GM12878 (cell line): ENCODE measurements at regions not wholly inside any gene's neighbourhood (a gene's known extent, or its start where the extent isn't known, plus 50 kb on each side); places are given as distances from the start of the nearest gene placed in this dataset.

Experiments used
- ATAC-seq: fragments of 200-7000 bp; cut with Tn5 transposase; 3 replicates; pipeline ENCODE4 v1.9.1; 2020; ENCODE audit warnings: mild to moderate bottlenecking, moderate library complexity
- BruUV-seq: library from RNA; stranded (reverse); fragments of 400-500 nt; replicated peaks from 2 replicates; lab custom pipeline; 2021; lab: Mats Ljungman, UMichigan
- CTCF ChIA-PET: fragments of 300-600 bp; sonication (Branson Sonifier 250); formaldehyde crosslinking; extraction: SDS; loops from one replicate; lab custom pipeline; 2021; ENCODE audit warnings: inconsistent platforms; lab: Yijun Ruan, JAX
- POLR2A ChIA-PET: fragments of 350-600 bp; formaldehyde crosslinking; extraction: SDS; loops from one replicate; lab custom pipeline; 2021; ENCODE audit warnings: inconsistent platforms; lab: Charles Lee
- RAD21 ChIA-PET: fragments of 300-600 bp; sonication (Branson Sonifier 250); formaldehyde crosslinking; loops from one replicate; lab custom pipeline; 2023; ENCODE audit warnings: antibody characterized with exemption; ENCODE audit not compliant: unreplicated experiment; lab: Charles Lee
- SMC1A ChIA-PET: fragments of 300-600 bp; sonication (Branson Sonifier 250); formaldehyde crosslinking; loops from one replicate; lab custom pipeline; 2023; ENCODE audit not compliant: unreplicated experiment, uncharacterized antibody; lab: Charles Lee
- DNase-seq: peaks from one replicate; pipeline ENCODE4 v3.0.0-alpha.2; 2011; ENCODE audit warnings: low read depth, low spot score
- FAIRE-seq: peaks from 3 replicates; lab custom pipeline; 2011; peaks lifted over from hg19 to GRCh38; lab: Jason Lieb, UNC
- H2AFZ ChIP-seq: 2 replicates; pipeline ENCODE4 v1.6.0; 2011; ENCODE audit warnings: low read depth, low read length, control low read depth; ENCODE audit not compliant: control insufficient read depth
- H3K27ac ChIP-seq: 2 replicates; pipeline ENCODE4 v1.5.1; 2011; ENCODE audit warnings: control low read depth; ENCODE audit not compliant: control insufficient read depth, insufficient read depth
- H3K27me3 ChIP-seq, 2 experiments: replicated peaks in 1 of 2; 2 replicates each; pipeline versions ENCODE4 v1.6.0 to v1.6.1; 2011; ENCODE audit warnings: low read length in 1 of 2; ENCODE audit not compliant: control insufficient read depth in 2 of 2, insufficient read depth in 2 of 2
- H3K36me3 ChIP-seq, 2 experiments: 2 replicates each; pipeline ENCODE4 v1.5.1; 2011; ENCODE audit warnings: low read length in 1 of 2; ENCODE audit not compliant: control insufficient read depth in 2 of 2, insufficient read depth in 2 of 2
- H3K4me1 ChIP-seq: 2 replicates; pipeline ENCODE4 v1.6.1; 2011; ENCODE audit warnings: mild to moderate bottlenecking, low read length, moderate library complexity, mixed read lengths; ENCODE audit not compliant: control insufficient read depth, insufficient read depth
- H3K4me2 ChIP-seq: 2 replicates; pipeline ENCODE4 v1.6.0; 2011; ENCODE audit warnings: control low read depth; ENCODE audit not compliant: control insufficient read depth, insufficient read depth
- H3K4me3 ChIP-seq: fragments of 200-600 bp; sonication (generic); 2 replicates; pipeline ENCODE4 v1.5.1; 2016
- H3K79me2 ChIP-seq: 2 replicates; pipeline ENCODE4 v1.6.0; 2011; ENCODE audit warnings: low read length; ENCODE audit not compliant: control insufficient read depth, insufficient read depth
- H3K9ac ChIP-seq: 2 replicates; pipeline ENCODE4 v1.8.0; 2011; ENCODE audit warnings: low read length, control low read depth, mixed read lengths; ENCODE audit not compliant: control insufficient read depth, insufficient read depth
- H3K9me3 ChIP-seq: replicated peaks from 3 replicates; pipeline ENCODE4 v1.5.1; 2011; ENCODE audit warnings: mild to moderate bottlenecking, low read length; ENCODE audit not compliant: control insufficient read depth, insufficient read depth
- H4K20me1 ChIP-seq: 2 replicates; pipeline ENCODE4 v1.6.0; 2011; ENCODE audit not compliant: control insufficient read depth, insufficient read depth
- CBX5 ChIP-seq: sonication (generic); IDR thresholded peaks from 2 replicates; pipeline ENCODE4 v1.6.1; 2016; ENCODE audit warnings: low read depth, moderate library complexity, mild to moderate bottlenecking, inconsistent platforms
- CREM ChIP-seq: IDR thresholded peaks from 2 replicates; pipeline ENCODE4 v1.6.1; 2014; ENCODE audit warnings: antibody characterized with exemption, low read depth
- NFXL1 ChIP-seq: fragments of 450-650 bp; IDR thresholded peaks from 2 replicates; pipeline ENCODE4 v1.6.1; 2017; ENCODE audit warnings: antibody characterized with exemption, mild to moderate bottlenecking, borderline replicate concordance
- ZNF274 ChIP-seq: IDR thresholded peaks from one replicate; pipeline ENCODE4 v1.8.0; 2011; ENCODE audit not compliant: insufficient read length, insufficient read depth
- WGBS: methylation state at CpG from one replicate; pipeline ENCODE4 v1.1.6; 2016; ENCODE audit warnings: low lambda C conversion rate; ENCODE audit not compliant: insufficient replicate concordance, insufficient coverage; ENCODE audit errors: missing lambda C conversion rate; 5-methylcytosine and 5-hydroxymethylcytosine counted together
- in situ Hi-C: fragments of 300-500 bp; cut with MboI; formaldehyde crosslinking; loops from 9 replicates; pipeline ENCODE4 v1.14.3; 2018; ENCODE audit warnings: mixed read lengths
- intact Hi-C: fragments of 100-400 bp; cut with micrococcal nuclease; formaldehyde crosslinking; loops from one replicate; pipeline ENCODE4 v1.14.2; 2022; ENCODE audit not compliant: unreplicated experiment
- TF ChIP-seq, protein P1 (sequence below): fragments of 450-650 bp; conservative IDR thresholded peaks from 2 replicates; pipeline ENCODE4 v1.6.1; 2017; ENCODE audit warnings: mild to moderate bottlenecking, moderate library complexity
- TF ChIP-seq, protein P2 (sequence below): IDR thresholded peaks from 2 replicates; pipeline ENCODE4 v1.6.1; 2011; ENCODE audit warnings: borderline replicate concordance, low read depth, mild to moderate bottlenecking, moderate library complexity, mixed read lengths, low read length; ENCODE audit not compliant: insufficient read depth; ENCODE audit errors: extremely low read length
- TF ChIP-seq, protein P3 (sequence below): IDR thresholded peaks from 2 replicates; pipeline ENCODE4 v1.6.1; 2012; ENCODE audit warnings: low read depth, low read length, improper control_type of control experiment
- TF ChIP-seq, protein P4 (sequence below): fragments of 450-650 bp; IDR thresholded peaks from 2 replicates; pipeline ENCODE4 v1.6.1; 2016; ENCODE audit warnings: mild to moderate bottlenecking

- no peak for TF ChIP-seq ZNF274
- no peak for TF ChIP-seq NFXL1
These were observed 695.6 kb downstream of the MCTP2 start (continued) for GRCh38 chr15:94927003-94927402.

DNA sequence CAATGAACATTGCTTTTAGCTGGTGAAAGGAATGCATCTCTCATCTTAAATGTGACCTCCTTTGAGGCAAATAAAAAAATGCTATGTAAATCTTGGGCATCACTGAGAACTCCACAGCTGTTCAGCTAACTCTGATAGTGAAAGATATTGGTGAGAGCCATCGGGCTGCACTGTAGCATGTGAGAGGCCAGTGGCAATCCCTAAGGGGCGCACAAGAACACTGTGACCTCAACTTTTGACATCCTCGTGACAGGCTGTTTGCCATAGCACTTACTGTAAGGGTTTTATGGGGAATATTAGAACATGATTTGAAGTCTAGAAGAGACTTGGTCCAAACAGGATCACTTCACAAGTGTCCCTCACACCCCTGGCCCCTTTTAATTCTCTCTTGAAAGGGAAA, 697.9 kb downstream of the MCTP2 start:
- Histone ChIP-seq H3K27me3 (no peaks in the 10 kb centered on the region), H4K20me1 (no peaks in the 10 kb centered on the region)
- FAIRE-seq = no peak
- TF ChIP-seq, protein P1, sequence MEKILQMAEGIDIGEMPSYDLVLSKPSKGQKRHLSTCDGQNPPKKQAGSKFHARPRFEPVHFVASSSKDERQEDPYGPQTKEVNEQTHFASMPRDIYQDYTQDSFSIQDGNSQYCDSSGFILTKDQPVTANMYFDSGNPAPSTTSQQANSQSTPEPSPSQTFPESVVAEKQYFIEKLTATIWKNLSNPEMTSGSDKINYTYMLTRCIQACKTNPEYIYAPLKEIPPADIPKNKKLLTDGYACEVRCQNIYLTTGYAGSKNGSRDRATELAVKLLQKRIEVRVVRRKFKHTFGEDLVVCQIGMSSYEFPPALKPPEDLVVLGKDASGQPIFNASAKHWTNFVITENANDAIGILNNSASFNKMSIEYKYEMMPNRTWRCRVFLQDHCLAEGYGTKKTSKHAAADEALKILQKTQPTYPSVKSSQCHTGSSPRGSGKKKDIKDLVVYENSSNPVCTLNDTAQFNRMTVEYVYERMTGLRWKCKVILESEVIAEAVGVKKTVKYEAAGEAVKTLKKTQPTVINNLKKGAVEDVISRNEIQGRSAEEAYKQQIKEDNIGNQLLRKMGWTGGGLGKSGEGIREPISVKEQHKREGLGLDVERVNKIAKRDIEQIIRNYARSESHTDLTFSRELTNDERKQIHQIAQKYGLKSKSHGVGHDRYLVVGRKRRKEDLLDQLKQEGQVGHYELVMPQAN = no peak
- TF ChIP-seq CREM (no peak), CBX5 (no peak)
- TF ChIP-seq, protein P2, sequence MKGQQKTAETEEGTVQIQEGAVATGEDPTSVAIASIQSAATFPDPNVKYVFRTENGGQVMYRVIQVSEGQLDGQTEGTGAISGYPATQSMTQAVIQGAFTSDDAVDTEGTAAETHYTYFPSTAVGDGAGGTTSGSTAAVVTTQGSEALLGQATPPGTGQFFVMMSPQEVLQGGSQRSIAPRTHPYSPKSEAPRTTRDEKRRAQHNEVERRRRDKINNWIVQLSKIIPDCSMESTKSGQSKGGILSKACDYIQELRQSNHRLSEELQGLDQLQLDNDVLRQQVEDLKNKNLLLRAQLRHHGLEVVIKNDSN = no peak
- TF ChIP-seq, protein P3, sequence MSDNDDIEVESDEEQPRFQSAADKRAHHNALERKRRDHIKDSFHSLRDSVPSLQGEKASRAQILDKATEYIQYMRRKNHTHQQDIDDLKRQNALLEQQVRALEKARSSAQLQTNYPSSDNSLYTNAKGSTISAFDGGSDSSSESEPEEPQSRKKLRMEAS = no peak
- TF ChIP-seq, protein P4, sequence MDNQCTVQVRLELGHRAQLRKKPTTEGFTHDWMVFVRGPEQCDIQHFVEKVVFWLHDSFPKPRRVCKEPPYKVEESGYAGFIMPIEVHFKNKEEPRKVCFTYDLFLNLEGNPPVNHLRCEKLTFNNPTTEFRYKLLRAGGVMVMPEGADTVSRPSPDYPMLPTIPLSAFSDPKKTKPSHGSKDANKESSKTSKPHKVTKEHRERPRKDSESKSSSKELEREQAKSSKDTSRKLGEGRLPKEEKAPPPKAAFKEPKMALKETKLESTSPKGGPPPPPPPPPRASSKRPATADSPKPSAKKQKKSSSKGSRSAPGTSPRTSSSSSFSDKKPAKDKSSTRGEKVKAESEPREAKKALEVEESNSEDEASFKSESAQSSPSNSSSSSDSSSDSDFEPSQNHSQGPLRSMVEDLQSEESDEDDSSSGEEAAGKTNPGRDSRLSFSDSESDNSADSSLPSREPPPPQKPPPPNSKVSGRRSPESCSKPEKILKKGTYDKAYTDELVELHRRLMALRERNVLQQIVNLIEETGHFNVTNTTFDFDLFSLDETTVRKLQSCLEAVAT = no peak
- TF ChIP-seq, all 136 proteins: peak for 0
- BruUV-seq = no TSS peak
- Histone ChIP-seq H3K79me2 (no peaks in the 10 kb centered on the region), H3K9ac (no peak overlapping the region), H3K4me1 (no peaks in the 10 kb centered on the region), H3K4me2 (no peak overlapping the region), H3K27ac (no peak overlapping the region), H3K36me3 (no peaks in the 10 kb centered on the region), H2AFZ (no peak overlapping the region), H3K4me3 (no peak overlapping the region), H3K9me3 (no peaks in the 10 kb centered on the region)
- RAD21 ChIA-PET = no interaction called here
- in situ Hi-C loops (no loop called here), intact Hi-C loops (no loop called here)
- DNase-seq = no peak
- SMC1A ChIA-PET = no interaction called here
- CTCF ChIA-PET = no interaction called here
- POLR2A ChIA-PET = no interaction called here
- ATAC-seq = no peak
- WGBS = 8% methylated on average over 3 of the region's 3 CpGs
